Rectal smooth muscle tissue (tissue), 1 donor: ENCODE measurements at regions not wholly inside any gene's neighbourhood (a gene's known extent, or its start where the extent isn't known, plus 50 kb on each side); places are given as distances from the start of the nearest gene placed in this dataset.

Experiments
- H3K27ac ChIP-seq: one replicate; pipeline ENCODE4 v1.7.0; 2013; ENCODE audit warnings: low read depth, low read length, inconsistent platforms
- H3K27me3 ChIP-seq: one replicate; pipeline ENCODE4 v1.7.0; 2013; ENCODE audit warnings: low read length; ENCODE audit not compliant: control insufficient read depth, insufficient read depth
- H3K36me3 ChIP-seq: one replicate; pipeline ENCODE4 v1.7.0; 2013; ENCODE audit warnings: low read length; ENCODE audit not compliant: control insufficient read depth, insufficient read depth
- H3K4me1 ChIP-seq: one replicate; pipeline ENCODE4 v1.7.0; 2013; ENCODE audit warnings: low read length; ENCODE audit not compliant: control insufficient read depth, insufficient read depth
- H3K4me3 ChIP-seq: one replicate; pipeline ENCODE4 v1.7.0; 2013; ENCODE audit warnings: low read length
- H3K9ac ChIP-seq: one replicate; pipeline ENCODE4 v1.7.0; 2013; ENCODE audit warnings: low read length

- Histone ChIP-seq H3K27me3 (no peaks in the 10 kb centered on the region), H3K9ac (no peak overlapping the region), H3K36me3 (no peaks in the 10 kb centered on the region), H3K27ac (no peak overlapping the region), H3K4me3 (no peak overlapping the region), H3K4me1 (no peaks in the 10 kb centered on the region)
Observed at GRCh38 chr13:111047326-111047725, 67.8 kb upstream of the ARHGEF7 start.

DNA sequence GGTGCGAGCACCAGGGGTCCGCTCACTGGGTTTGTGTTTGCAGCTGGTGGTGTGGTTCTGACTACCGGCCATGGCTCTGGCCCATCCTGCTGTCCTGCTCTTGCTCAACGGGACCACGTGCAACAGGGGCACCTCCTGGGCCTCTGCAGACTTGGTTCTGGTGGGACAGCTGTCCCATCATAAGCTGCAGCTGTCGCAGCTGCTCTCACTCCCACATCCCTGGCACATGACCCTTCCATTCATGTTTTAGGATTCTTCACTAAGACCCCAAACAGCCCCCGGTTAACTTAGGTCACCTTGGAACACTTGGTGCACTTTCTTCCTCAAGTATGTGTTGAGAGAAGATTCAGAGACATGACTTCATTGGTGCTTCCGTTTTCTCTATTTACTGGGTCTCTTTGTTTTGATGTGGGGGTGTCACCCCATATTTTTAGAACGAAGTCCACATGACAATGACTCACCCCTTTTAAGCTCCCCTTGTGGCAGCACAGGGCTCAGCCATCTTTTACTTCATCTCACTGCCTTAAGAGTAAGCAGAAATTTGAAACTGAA is 68.4 kb upstream of the ARHGEF7 start:
- no peak overlapping the region for H3K9ac ChIP-seq

GRCh38 chr13:111045170-111045569 is 69.9 kb upstream of the ARHGEF7 start:
- no peaks in the 10 kb centered on the region for H3K4me1 ChIP-seq
- H3K9ac ChIP-seq: no peak overlapping the region
- no peak overlapping the region for H3K4me3 ChIP-seq
- no peaks in the 10 kb centered on the region for H3K36me3 ChIP-seq
- no peak overlapping the region for H3K27ac ChIP-seq
- no peaks in the 10 kb centered on the region for H3K27me3 ChIP-seq

More for the DNA sequence above, 68.4 kb upstream of the ARHGEF7 start:
- Histone ChIP-seq H3K4me3 (no peak overlapping the region), H3K36me3 (no peaks in the 10 kb centered on the region), H3K4me1 (no peaks in the 10 kb centered on the region), H3K27ac (no peak overlapping the region), H3K27me3 (no peaks in the 10 kb centered on the region)

DNA sequence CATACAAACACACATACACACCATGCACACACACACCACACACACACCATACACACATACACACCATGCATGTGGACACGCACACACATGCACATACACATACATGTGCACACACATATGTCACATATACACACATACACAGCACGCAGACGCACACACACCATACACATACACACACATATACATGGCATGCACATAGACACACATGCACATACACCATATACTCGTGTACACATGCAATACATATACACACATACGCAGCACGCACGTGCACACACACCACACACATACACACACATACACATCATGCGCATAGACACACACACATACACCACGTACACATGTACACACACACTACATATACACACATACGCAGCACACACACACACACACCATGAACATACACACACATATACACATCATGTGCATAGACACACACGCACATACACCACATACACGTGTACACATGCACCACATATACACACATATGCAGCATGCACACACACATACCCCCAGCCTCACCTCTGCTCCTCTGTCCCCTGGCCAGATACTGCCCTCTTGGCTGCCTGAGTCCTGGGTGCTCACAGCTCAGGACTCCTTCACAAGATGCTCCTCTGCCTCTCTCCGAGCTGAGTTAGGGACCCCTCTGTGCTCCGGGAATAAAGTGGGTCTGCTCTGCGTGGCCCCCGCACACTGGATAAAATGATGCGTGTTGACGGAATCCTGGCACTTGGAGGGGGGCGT is 70.9 kb upstream of the ARHGEF7 start:
- H3K9ac ChIP-seq: no peak overlapping the region

GRCh38 chr13:111043575-111043982 is 71.5 kb upstream of the ARHGEF7 start:
- H3K27me3 ChIP-seq: no peaks in the 10 kb centered on the region
- H3K4me1 ChIP-seq: no peaks in the 10 kb centered on the region
- H3K4me3 ChIP-seq: no peak overlapping the region
- H3K9ac ChIP-seq: no peak overlapping the region
- no peak overlapping the region for H3K27ac ChIP-seq
- no peaks in the 10 kb centered on the region for H3K36me3 ChIP-seq

More for the DNA sequence above, 70.9 kb upstream of the ARHGEF7 start:
- Histone ChIP-seq H3K4me1 (no peaks in the 10 kb centered on the region), H3K27me3 (no peaks in the 10 kb centered on the region), H3K36me3 (no peaks in the 10 kb centered on the region), H3K27ac (no peak overlapping the region), H3K4me3 (no peak overlapping the region)

- no peaks in the 10 kb centered on the region for H3K36me3 ChIP-seq
- H3K9ac ChIP-seq: no peak overlapping the region
- no peaks in the 10 kb centered on the region for H3K4me1 ChIP-seq
- no peak overlapping the region for H3K27ac ChIP-seq
- no peak overlapping the region for H3K4me3 ChIP-seq
- no peaks in the 10 kb centered on the region for H3K27me3 ChIP-seq
Observed at GRCh38 chr13:111042661-111043226, 72.4 kb upstream of the ARHGEF7 start.

DNA sequence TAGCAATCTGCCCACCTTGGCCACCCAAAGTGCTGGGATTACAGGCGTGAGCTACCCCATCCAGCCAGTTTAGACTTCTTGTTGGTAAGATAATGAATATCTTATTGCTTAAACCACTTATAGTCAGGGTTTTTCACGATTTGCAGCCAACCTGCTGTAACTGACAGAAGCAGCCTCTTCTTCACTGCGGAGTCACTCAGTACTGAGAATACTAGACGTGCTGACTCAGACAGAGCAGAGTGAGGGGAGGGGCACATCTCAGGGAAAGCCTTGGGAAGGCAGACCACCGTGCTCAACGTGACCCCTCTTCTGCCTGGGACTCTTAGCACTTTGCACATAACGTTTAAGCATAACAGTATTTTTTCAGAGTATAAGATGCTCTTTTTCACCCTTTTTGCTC is 74.3 kb upstream of the ARHGEF7 start:
- Histone ChIP-seq H3K4me3 (no peak overlapping the region), H3K4me1 (no peaks in the 10 kb centered on the region), H3K27me3 (no peaks in the 10 kb centered on the region), H3K27ac (no peak overlapping the region), H3K9ac (no peak overlapping the region), H3K36me3 (no peaks in the 10 kb centered on the region)

DNA sequence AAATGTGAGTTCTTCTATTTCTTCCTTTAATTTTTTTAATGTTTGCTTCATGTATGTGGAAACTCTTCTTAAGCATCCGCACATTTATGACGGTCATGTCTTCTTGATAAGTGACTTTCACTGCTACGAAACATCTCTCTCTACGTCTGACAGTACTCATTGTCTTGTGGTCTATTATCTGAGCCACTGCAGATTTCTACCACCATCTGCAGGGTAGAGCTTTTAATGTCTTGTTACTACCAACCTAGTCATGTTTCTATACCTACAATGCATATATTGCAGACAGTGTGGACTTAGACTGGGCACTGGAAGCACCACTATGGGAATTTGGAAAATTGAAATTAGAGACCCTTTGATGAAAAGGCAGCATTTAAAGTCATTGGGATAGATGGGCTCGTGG is 75.4 kb upstream of the ARHGEF7 start:
- Histone ChIP-seq H3K27me3 (no peaks in the 10 kb centered on the region), H3K4me3 (no peak overlapping the region), H3K9ac (no peak overlapping the region), H3K36me3 (no peaks in the 10 kb centered on the region), H3K27ac (no peak overlapping the region), H3K4me1 (no peaks in the 10 kb centered on the region)

DNA sequence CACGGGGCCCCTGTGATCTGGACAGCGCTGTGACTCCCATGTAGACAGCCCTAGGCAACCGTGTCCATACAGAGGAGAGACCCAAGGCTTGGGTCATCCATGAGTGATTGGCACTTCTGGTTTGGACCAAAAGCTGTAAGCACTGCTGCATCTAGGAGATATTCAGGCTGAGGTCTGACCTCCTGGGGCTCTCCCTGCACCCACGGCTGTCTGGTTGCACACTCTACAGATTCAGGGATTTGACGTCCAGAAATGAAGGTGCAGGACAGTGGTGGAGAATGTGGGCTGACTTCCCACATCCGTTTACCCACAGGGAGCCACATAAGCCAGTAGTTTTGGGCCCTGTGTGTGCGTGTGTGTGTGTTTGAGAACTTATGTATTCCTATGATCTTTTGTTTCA is 76.2 kb upstream of the ARHGEF7 start:
- Histone ChIP-seq H3K4me1 (no peaks in the 10 kb centered on the region), H3K9ac (no peak overlapping the region), H3K27ac (no peak overlapping the region), H3K36me3 (no peaks in the 10 kb centered on the region), H3K27me3 (no peaks in the 10 kb centered on the region), H3K4me3 (no peak overlapping the region)

GRCh38 chr13:111037927-111038326 is 77.2 kb upstream of the ARHGEF7 start:
- Histone ChIP-seq H3K36me3 (no peaks in the 10 kb centered on the region), H3K27ac (no peak overlapping the region), H3K27me3 (no peaks in the 10 kb centered on the region), H3K4me3 (no peak overlapping the region), H3K4me1 (no peaks in the 10 kb centered on the region), H3K9ac (no peak overlapping the region)

DNA sequence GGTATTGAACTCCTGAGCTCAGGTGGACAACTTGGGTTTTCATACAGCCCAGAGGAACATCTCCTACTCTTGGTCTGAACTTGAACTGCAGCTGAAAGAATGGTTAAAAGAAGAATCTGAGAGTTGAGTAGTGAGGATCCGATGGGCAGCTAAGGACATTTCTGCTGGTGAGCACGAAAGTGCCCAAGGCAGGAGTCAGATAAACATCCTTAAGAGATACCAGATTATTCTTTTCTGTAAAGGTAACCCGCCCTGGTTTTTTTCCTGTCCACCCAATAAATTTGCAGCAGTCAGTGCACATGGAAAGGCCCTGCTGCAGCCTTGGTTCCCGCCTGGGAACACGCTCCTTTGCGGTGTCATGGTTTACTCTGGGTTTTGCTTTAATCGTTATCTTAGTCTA is 78.4 kb upstream of the ARHGEF7 start:
- H3K9ac ChIP-seq: no peak overlapping the region
- H3K4me3 ChIP-seq: no peak overlapping the region
- H3K27ac ChIP-seq: no peak overlapping the region
- H3K4me1 ChIP-seq: no peaks in the 10 kb centered on the region
- no peaks in the 10 kb centered on the region for H3K27me3 ChIP-seq
- no peaks in the 10 kb centered on the region for H3K36me3 ChIP-seq

GRCh38 chr13:111035861-111036260 is 79.2 kb upstream of the ARHGEF7 start:
- Histone ChIP-seq H3K27me3 (no peaks in the 10 kb centered on the region), H3K9ac (no peak overlapping the region), H3K27ac (no peak overlapping the region), H3K4me1 (no peaks in the 10 kb centered on the region), H3K4me3 (no peak overlapping the region), H3K36me3 (no peaks in the 10 kb centered on the region)

- H3K4me3 ChIP-seq: no peak overlapping the region
- no peaks in the 10 kb centered on the region for H3K36me3 ChIP-seq
- no peak overlapping the region for H3K27ac ChIP-seq
- H3K9ac ChIP-seq: no peak overlapping the region
- no peaks in the 10 kb centered on the region for H3K4me1 ChIP-seq
- no peaks in the 10 kb centered on the region for H3K27me3 ChIP-seq
Observed at GRCh38 chr13:111034811-111035210, 80.3 kb upstream of the ARHGEF7 start.
